GM20000 (cell line): ENCODE measurements at regions not wholly inside any gene's neighbourhood (a gene's known extent, or its start where the extent isn't known, plus 50 kb on each side); places are given as distances from the start of the nearest gene placed in this dataset.

Experiments used
- DNase-seq: peaks from one replicate; pipeline ENCODE4 v3.0.0; 2012; ENCODE audit warnings: low spot score
- CTCF ChIP-seq: IDR thresholded peaks from 2 replicates; pipeline ENCODE4 v1.5.1; 2012; ENCODE audit warnings: mild to moderate bottlenecking, control low read depth; ENCODE audit errors: extremely low read depth, missing control alignments

- no peak for DNase-seq
- no peak for TF ChIP-seq CTCF
Observed at GRCh38 chr17:71227841-71228240, 893.0 kb upstream of the SOX9 start.

GRCh38 chr17:71229070-71229469 lies 891.8 kb upstream of the SOX9 start:
- no peak for DNase-seq
- TF ChIP-seq CTCF = no peak

GRCh38 chr17:71232801-71233559 lies 887.8 kb upstream of the SOX9 start:
- no peak for DNase-seq

GRCh38 chr17:71234349-71234748 lies 886.5 kb upstream of the SOX9 start:
- no peak for TF ChIP-seq CTCF
- DNase-seq = no peak

More at GRCh38 chr17:71232801-71233559, 887.8 kb upstream of the SOX9 start:
- no peak for TF ChIP-seq CTCF

GRCh38 chr17:71237903-71238538 lies 882.8 kb upstream of the SOX9 start:
- DNase-seq = no peak
- no peak for TF ChIP-seq CTCF

GRCh38 chr17:71247441-71248015 lies 873.3 kb upstream of the SOX9 start:
- TF ChIP-seq CTCF = no peak
- DNase-seq = no peak

GRCh38 chr17:71251276-71251675 lies 869.5 kb upstream of the SOX9 start:
- DNase-seq = no peak
- no peak for TF ChIP-seq CTCF
